ENCODE measurements at regions not wholly inside any gene's neighbourhood (a gene's known extent, or its start where the extent isn't known, plus 50 kb on each side); places are given as distances from the start of the nearest gene placed in this dataset.

- no peak overlapping the region for H4K5ac ChIP-seq (ENCODE audit: low read depth, low read length)
- no peak for ATAC-seq (ENCODE audit: low read depth)
- H2AK9ac ChIP-seq (replicated peaks; ENCODE audit: low read depth, low read length, poor library complexity): no peak overlapping the region
- H3K4ac ChIP-seq (ENCODE audit: low read depth, low read length): no peak overlapping the region
- no peak overlapping the region for H4K8ac ChIP-seq (ENCODE audit: low read depth in 2 of 2, low read length in 2 of 2)
- ChIA-PET CTCF (no interaction called here), POLR2A (ENCODE audit: unreplicated experiment) (no interaction called here)
- H3K56ac ChIP-seq (ENCODE audit: extremely low read depth, insufficient read depth, low read length): no peak overlapping the region
- H3K9ac ChIP-seq (ENCODE audit: low read depth, low read length): no peak overlapping the region
- no peaks in the 10 kb centered on the region for H3K27me3 ChIP-seq (ENCODE audit: control insufficient read depth, insufficient read depth, low read length)
- no peak overlapping the region for H3K27ac ChIP-seq (ENCODE audit: insufficient read depth, low read length)
- H2AK5ac ChIP-seq (ENCODE audit: low read depth, low read length): no peak overlapping the region
- intact Hi-C loops (cut with micrococcal nuclease) (no loop called here), dilution Hi-C loops (cut with HindIII; ENCODE audit: low sequenced_read_pairs, unreplicated experiment) (no loop called here), in situ Hi-C loops (cut with MboI; ENCODE audit: low sequenced_read_pairs) (no loop called here)
- H3K36me3 ChIP-seq (ENCODE audit: control insufficient read depth, insufficient read depth, low read length): no peaks in the 10 kb centered on the region
- no peak overlapping the region for H2BK120ac ChIP-seq (ENCODE audit: low read depth, low read length)
- no peaks in the 10 kb centered on the region for H3K79me1 ChIP-seq (ENCODE audit: low read depth in 1 of 2, low read length in 2 of 2)
- no peak overlapping the region for H4K91ac ChIP-seq (ENCODE audit: insufficient read depth, low read depth, low read length)
- H3K4me3 ChIP-seq (ENCODE audit: insufficient read depth, low read depth, low read length): no peak overlapping the region
- H3K4me2 ChIP-seq (ENCODE audit: low read depth, low read length): no peak overlapping the region
- H4K20me1 ChIP-seq (ENCODE audit: insufficient read depth, low read length): no peaks in the 10 kb centered on the region
- H2BK5ac ChIP-seq (ENCODE audit: low read depth, low read length, poor library complexity, severe bottlenecking): no peak overlapping the region
- no peaks in the 10 kb centered on the region for H3K9me3 ChIP-seq (ENCODE audit: control insufficient read depth, insufficient read depth, low read length)
- DNase-seq: no peak
- H3K9me1 ChIP-seq (ENCODE audit: insufficient read depth, low read length): no peaks in the 10 kb centered on the region
- no peak overlapping the region for H3K18ac ChIP-seq (ENCODE audit: low read depth, low read length)
- no CpG with 5 or more reads among the region's 4 CpGs for WGBS, 2 experiments (ENCODE audit: extremely low coverage in 2 of 2, insufficient read length in 1 of 2)
- no peaks in the 10 kb centered on the region for H3K4me1 ChIP-seq (ENCODE audit: control insufficient read depth, insufficient read depth, low read length)
- no peak overlapping the region for H2BK20ac ChIP-seq (ENCODE audit: low read depth, low read length)
- H3K14ac ChIP-seq (replicated peaks; ENCODE audit: low read depth, low read length): no peak overlapping the region
- H3K23ac ChIP-seq (ENCODE audit: low read depth, low read length): no peak overlapping the region
- no peak for TF ChIP-seq BHLHE40 (IDR thresholded peaks at IDR 0.05; ENCODE audit: low read depth, low read length)
- TF ChIP-seq USF2 (IDR thresholded peaks at IDR 0.05; ENCODE audit: low read depth, low read length): no peak
- TF ChIP-seq, protein P1, sequence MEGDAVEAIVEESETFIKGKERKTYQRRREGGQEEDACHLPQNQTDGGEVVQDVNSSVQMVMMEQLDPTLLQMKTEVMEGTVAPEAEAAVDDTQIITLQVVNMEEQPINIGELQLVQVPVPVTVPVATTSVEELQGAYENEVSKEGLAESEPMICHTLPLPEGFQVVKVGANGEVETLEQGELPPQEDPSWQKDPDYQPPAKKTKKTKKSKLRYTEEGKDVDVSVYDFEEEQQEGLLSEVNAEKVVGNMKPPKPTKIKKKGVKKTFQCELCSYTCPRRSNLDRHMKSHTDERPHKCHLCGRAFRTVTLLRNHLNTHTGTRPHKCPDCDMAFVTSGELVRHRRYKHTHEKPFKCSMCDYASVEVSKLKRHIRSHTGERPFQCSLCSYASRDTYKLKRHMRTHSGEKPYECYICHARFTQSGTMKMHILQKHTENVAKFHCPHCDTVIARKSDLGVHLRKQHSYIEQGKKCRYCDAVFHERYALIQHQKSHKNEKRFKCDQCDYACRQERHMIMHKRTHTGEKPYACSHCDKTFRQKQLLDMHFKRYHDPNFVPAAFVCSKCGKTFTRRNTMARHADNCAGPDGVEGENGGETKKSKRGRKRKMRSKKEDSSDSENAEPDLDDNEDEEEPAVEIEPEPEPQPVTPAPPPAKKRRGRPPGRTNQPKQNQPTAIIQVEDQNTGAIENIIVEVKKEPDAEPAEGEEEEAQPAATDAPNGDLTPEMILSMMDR (conservative IDR thresholded peaks at IDR 0.05; ENCODE audit: low read depth, low read length): no peak
- TF ChIP-seq CHD1 (IDR thresholded peaks at IDR 0.05; ENCODE audit: low read depth, low read length): no peak
- no peak for TF ChIP-seq RFX5 (IDR thresholded peaks at IDR 0.05; ENCODE audit: low read depth, low read length)
- TF ChIP-seq MAZ (IDR thresholded peaks at IDR 0.05; ENCODE audit: borderline replicate concordance, low read depth, low read length): no peak
- no peak for TF ChIP-seq RAD21 (IDR thresholded peaks at IDR 0.05; ENCODE audit: low read length)
- TF ChIP-seq FOS (IDR thresholded peaks at IDR 0.05; ENCODE audit: low read depth, low read length): no peak
- TF ChIP-seq CEBPB (IDR thresholded peaks at IDR 0.05; ENCODE audit: low read depth, low read length): no peak
- no peak for TF ChIP-seq MXI1 (IDR thresholded peaks at IDR 0.05; ENCODE audit: borderline replicate concordance, low read depth, low read length)
- TF ChIP-seq, protein P2, sequence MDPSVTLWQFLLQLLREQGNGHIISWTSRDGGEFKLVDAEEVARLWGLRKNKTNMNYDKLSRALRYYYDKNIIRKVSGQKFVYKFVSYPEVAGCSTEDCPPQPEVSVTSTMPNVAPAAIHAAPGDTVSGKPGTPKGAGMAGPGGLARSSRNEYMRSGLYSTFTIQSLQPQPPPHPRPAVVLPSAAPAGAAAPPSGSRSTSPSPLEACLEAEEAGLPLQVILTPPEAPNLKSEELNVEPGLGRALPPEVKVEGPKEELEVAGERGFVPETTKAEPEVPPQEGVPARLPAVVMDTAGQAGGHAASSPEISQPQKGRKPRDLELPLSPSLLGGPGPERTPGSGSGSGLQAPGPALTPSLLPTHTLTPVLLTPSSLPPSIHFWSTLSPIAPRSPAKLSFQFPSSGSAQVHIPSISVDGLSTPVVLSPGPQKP (IDR thresholded peaks at IDR 0.05; ENCODE audit: borderline replicate concordance, low read depth, low read length): no peak
- no peak for TF ChIP-seq SMC3 (IDR thresholded peaks at IDR 0.05; ENCODE audit: low read depth, low read length)
- TF ChIP-seq RCOR1 (IDR thresholded peaks at IDR 0.05; ENCODE audit: insufficient replicate concordance, low read length): no peak
- no peak for TF ChIP-seq MAFK (IDR thresholded peaks at IDR 0.05; ENCODE audit: low read depth, low read length)
- no peak for TF ChIP-seq NFE2L2 (IDR thresholded peaks at IDR 0.05; ENCODE audit: low read depth, low read length)
- no peak for TF ChIP-seq POLR2A (IDR thresholded peaks at IDR 0.05; ENCODE audit: low read depth, low read length)
- BruUV-seq (replicated peaks): no TSS peak
- no peak overlapping the region for H2AFZ ChIP-seq (replicated peaks; ENCODE audit: low read length, poor library complexity)
- no peak overlapping the region for H2BK15ac ChIP-seq (ENCODE audit: low read depth, low read length)
These were observed 71.2 kb upstream of the AOAH start for GRCh38 chr7:36795451-36796021.
